K562 (cell line): ENCODE measurements at regions not wholly inside any gene's neighbourhood (a gene's known extent, or its start where the extent isn't known, plus 50 kb on each side); places are given as distances from the start of the nearest gene placed in this dataset.

Experiments
- ATAC-seq: fragments of 200-7000 bp; cut with Tn5 transposase; 3 replicates; pipeline ENCODE4 v1.9.1; 2020; ENCODE audit warnings: moderate library complexity
- BruUV-seq: library from RNA; stranded (reverse); fragments of 400-500 nt; replicated peaks from 2 replicates; lab custom pipeline; 2021; lab: Mats Ljungman, UMichigan
- CTCF ChIA-PET: fragments of 300-600 bp; formaldehyde crosslinking; extraction: SDS; loops from one replicate; lab custom pipeline; 2021; ENCODE audit warnings: low intra/inter-chr PET ratio; lab: Yijun Ruan, JAX
- POLR2A ChIA-PET: fragments of 300-600, 350-650 bp; sonication (Branson Sonifier 250); formaldehyde crosslinking; extraction: SDS; loops from one replicate; lab custom pipeline; 2021; ENCODE audit warnings: antibody characterized with exemption, inconsistent platforms; lab: Yijun Ruan, JAX
- DNase-seq, 4 experiments: peaks; one replicate each; pipeline versions ENCODE4 v3.0.0 to v3.0.0-alpha.2; 2011 to 2018; ENCODE audit warnings: low spot score in 3 of 4, mixed read lengths in 3 of 4; ENCODE audit errors: extremely low read depth in 1 of 4
- FAIRE-seq: peaks from 2 replicates; lab custom pipeline; 2011; peaks lifted over from hg19 to GRCh38; lab: Jason Lieb, UNC
- H2AFZ ChIP-seq: 2 replicates; pipeline ENCODE4 v1.6.0; 2011; ENCODE audit warnings: low read depth, low read length, control low read depth, inconsistent platforms
- H3K27ac ChIP-seq: fragments of 200-600 bp; 3 replicates; pipeline ENCODE4 v1.8.0; 2011; ENCODE audit warnings: low read depth, mild to moderate bottlenecking, control low read depth, inconsistent platforms, low read length, moderate library complexity, mixed read lengths; ENCODE audit errors: extremely low read depth
- H3K27me3 ChIP-seq, 2 experiments: fragments of 300-600 bp in 1 of 2; 2 replicates in 1 of 2; 3 replicates in 1 of 2; pipeline versions ENCODE4 v1.6.0 to v1.8.0; 2011; ENCODE audit warnings: inconsistent platforms in 2 of 2, low read length in 2 of 2, mild to moderate bottlenecking in 1 of 2, mixed read lengths in 1 of 2, moderate library complexity in 1 of 2; ENCODE audit not compliant: control insufficient read depth in 2 of 2, insufficient read depth in 2 of 2
- H3K36me3 ChIP-seq: fragments of 300-600 bp; 3 replicates; pipeline ENCODE4 v1.8.0; 2011; ENCODE audit warnings: mild to moderate bottlenecking, low read length, inconsistent platforms; ENCODE audit not compliant: control insufficient read depth, insufficient read depth
- H3K4me1 ChIP-seq, 2 experiments: fragments of 200-600 bp in 1 of 2; replicated peaks in 1 of 2; 2 replicates in 1 of 2; 3 replicates in 1 of 2; pipeline versions ENCODE4 v1.5.1 to v1.8.0; 2011; ENCODE audit warnings: inconsistent platforms in 2 of 2, low read length in 2 of 2, mild to moderate bottlenecking in 1 of 2, mixed read lengths in 1 of 2, moderate library complexity in 1 of 2; ENCODE audit not compliant: control insufficient read depth in 2 of 2, insufficient read depth in 2 of 2
- H3K4me2 ChIP-seq: 2 replicates; pipeline ENCODE4 v1.6.1; 2011; ENCODE audit warnings: low read length, control low read depth, inconsistent platforms, mixed read lengths; ENCODE audit not compliant: insufficient read depth
- H3K4me3 ChIP-seq: fragments of 200-600 bp; sonication (generic), shearing (Covaris generic); 2 replicates; pipeline ENCODE4 v1.5.1; 2016; ENCODE audit warnings: control low read depth, inconsistent platforms
- H3K79me2 ChIP-seq: fragments of 200-600 bp; 3 replicates; pipeline ENCODE4 v1.8.0; 2011; ENCODE audit warnings: low read length, inconsistent platforms; ENCODE audit not compliant: control insufficient read depth, insufficient read depth
- H3K9ac ChIP-seq, 2 experiments: 2 replicates each; pipeline versions ENCODE4 v1.6.0 to v1.6.1; 2011; ENCODE audit warnings: low read depth in 2 of 2, low read length in 2 of 2, control low read depth in 1 of 2, inconsistent platforms in 1 of 2, mild to moderate bottlenecking in 1 of 2, mixed read lengths in 1 of 2; ENCODE audit not compliant: insufficient read depth in 1 of 2
- H3K9me1 ChIP-seq: one replicate; pipeline ENCODE4 v1.6.0; 2011; ENCODE audit warnings: inconsistent platforms, mild to moderate bottlenecking, low read length, moderate library complexity; ENCODE audit not compliant: control insufficient read depth, insufficient read depth
- H3K9me3 ChIP-seq: replicated peaks from 2 replicates; pipeline ENCODE4 v1.5.1; 2011; ENCODE audit warnings: low read depth, low read length, inconsistent platforms; ENCODE audit not compliant: control insufficient read depth, insufficient read depth
- H4K20me1 ChIP-seq: replicated peaks from 2 replicates; pipeline ENCODE4 v1.6.1; 2011; ENCODE audit warnings: low read length, inconsistent platforms, mixed read lengths; ENCODE audit not compliant: control insufficient read depth, insufficient read depth
- AFF1 ChIP-seq, 2 experiments: fragments of 450-650 bp; IDR thresholded peaks; 2 replicates each; pipeline ENCODE4 v1.6.1; 2018; ENCODE audit warnings: mild to moderate bottlenecking in 2 of 2, low read depth in 1 of 2; ENCODE audit not compliant: partially characterized antibody in 2 of 2
- C11orf30 ChIP-seq: fragments of 450-650 bp; IDR thresholded peaks from 2 replicates; pipeline ENCODE4 v1.6.1; 2016; ENCODE audit warnings: low read depth, mild to moderate bottlenecking
- EGR1 ChIP-seq: fragments of 450-650 bp; conservative IDR thresholded peaks from 2 replicates; pipeline ENCODE4 v1.6.1; 2017; ENCODE audit warnings: mild to moderate bottlenecking
- ETV1 ChIP-seq: fragments of 450-650 bp; conservative IDR thresholded peaks from 2 replicates; pipeline ENCODE4 v1.6.1; 2016; ENCODE audit warnings: missing genetic modification characterization, control low read depth, low read depth, missing compliant biosample characterization
- GABPB1 ChIP-seq: sonication (generic); formaldehyde crosslinking; IDR thresholded peaks from 2 replicates; pipeline ENCODE4 v1.8.0; 2022; ENCODE audit warnings: mild to moderate bottlenecking, missing genetic modification reagents
- HCFC1 ChIP-seq: IDR thresholded peaks from 2 replicates; pipeline ENCODE4 v1.6.1; 2012; ENCODE audit warnings: low read depth, low read length, improper control_type of control experiment
- MAFK ChIP-seq: IDR thresholded peaks from 2 replicates; pipeline ENCODE4 v1.6.1; 2011; ENCODE audit warnings: low read length, improper control_type of control experiment
- NBN ChIP-seq: fragments of 450-650 bp; IDR thresholded peaks from 2 replicates; pipeline ENCODE4 v1.6.1; 2016; ENCODE audit warnings: low read depth, mild to moderate bottlenecking
- RB1 ChIP-seq: fragments of 450-650 bp; IDR thresholded peaks from 2 replicates; pipeline ENCODE4 v1.6.1; 2017; ENCODE audit warnings: low read depth, mild to moderate bottlenecking
- SAFB ChIP-seq: fragments of 200-400 bp; formaldehyde crosslinking; IDR thresholded peaks from 2 replicates; pipeline ENCODE4 v1.6.1; 2017; ENCODE audit warnings: low read depth, low read length, borderline replicate concordance
- ZBTB40 ChIP-seq, 2 experiments: fragments of 450-650 bp in 1 of 2; sonication (generic) in 1 of 2; formaldehyde crosslinking in 1 of 2; IDR thresholded peaks; 2 replicates each; pipeline versions ENCODE4 v1.7.1 to v1.9.0; 2016 to 2022; ENCODE audit warnings: inconsistent platforms in 1 of 2, mild to moderate bottlenecking in 1 of 2, missing genetic modification reagents in 1 of 2
- ZNF707 ChIP-seq: fragments of 250-450 bp; sonication (Bioruptor Pico); conservative IDR thresholded peaks from 2 replicates; pipeline ENCODE4 v1.8.0; 2022; ENCODE audit warnings: inconsistent platforms, mild to moderate bottlenecking, moderate library complexity
- in situ Hi-C: fragments of 300-500 bp; cut with MboI; formaldehyde crosslinking; loops from 4 replicates; pipeline ENCODE4 v1.15.0; 2018; ENCODE audit warnings: inconsistent platforms, mixed read lengths
- intact Hi-C: fragments of 100-400 bp; cut with micrococcal nuclease; formaldehyde crosslinking; loops from 2 replicates; pipeline ENCODE4 v1.14.2; 2022

- in situ Hi-C loops: no loop called here
- DNase-seq (no peak), FAIRE-seq (no peak), ATAC-seq (no peak)
- ChIA-PET POLR2A (no interaction called here), CTCF (no interaction called here)
- Histone ChIP-seq H3K9ac (no peak overlapping the region), H4K20me1 (no peaks in the 10 kb centered on the region), H3K4me3 (no peak overlapping the region), H3K27ac (no peak overlapping the region), H3K27me3 (no peaks in the 10 kb centered on the region), H3K4me2 (no peak overlapping the region), H3K4me1 (no peaks in the 10 kb centered on the region), H3K9me3 (no peaks in the 10 kb centered on the region), H2AFZ (no peak overlapping the region), H3K36me3 (no peaks in the 10 kb centered on the region), H3K9me1 (no peaks in the 10 kb centered on the region), H3K79me2 (no peaks in the 10 kb centered on the region)
- no TSS peak for BruUV-seq
- intact Hi-C loops: no loop called here
- TF ChIP-seq ZBTB40 (IDR thresholded peaks at IDR 0.05) (no peak), ZBTB40 (CRISPR knock-in tag; IDR thresholded peaks at IDR 0.05) (no peak), ETV1 (tag) (no peak), RB1 (no peak), C11orf30 (no peak), ZNF707 (CRISPR knock-in tag) (no peak), HCFC1 (no peak), SAFB (no peak), AFF1 (IDR thresholded peaks at IDR 0.05; ENCODE audit: low read depth in 1 of 2, partially characterized antibody in 2 of 2) (no peak), NBN (no peak), EGR1 (no peak), MAFK (no peak), GABPB1 (no peak)
These were observed 64.1 kb downstream of the CFAP44 start for GRCh38 chr3:113377158-113377557.
